ENCODE measurements at regions not wholly inside any gene's neighbourhood (a gene's known extent, or its start where the extent isn't known, plus 50 kb on each side); places are given as distances from the start of the nearest gene placed in this dataset.

- Mint-ChIP-seq H3K4me1 (peaks cover 14% of the 10 kb centered on the region), H3K4me3 (no peak overlapping the region), H3K36me3 (no peaks in the 10 kb centered on the region), H3K9me3 (no peaks in the 10 kb centered on the region), H3K27ac (no peak overlapping the region), H3K27me3 (ENCODE audit: insufficient read depth, low read depth) (no peaks in the 10 kb centered on the region)
- H3K4me1 ChIP-seq: peaks cover 5% of the 10 kb centered on the region
- no peak overlapping the region for H3K27ac ChIP-seq
- no peak overlapping the region for H3K9ac ChIP-seq
- no peaks in the 10 kb centered on the region for H3K27me3 ChIP-seq
- no peak for DNase-seq (ENCODE audit: low spot score)
- no peaks in the 10 kb centered on the region for H3K9me3 ChIP-seq (ENCODE audit: low read depth)
- no peaks in the 10 kb centered on the region for H3K79me2 ChIP-seq (ENCODE audit: low read depth)
- no peak overlapping the region for H3K4me3 ChIP-seq
- no peak overlapping the region for H3K4me2 ChIP-seq
- H4K20me1 ChIP-seq (ENCODE audit: low read depth): no peaks in the 10 kb centered on the region
- no peaks in the 10 kb centered on the region for H3K36me3 ChIP-seq
- no peak overlapping the region for H2AFZ ChIP-seq (replicated peaks)
- TF ChIP-seq, protein P1, sequence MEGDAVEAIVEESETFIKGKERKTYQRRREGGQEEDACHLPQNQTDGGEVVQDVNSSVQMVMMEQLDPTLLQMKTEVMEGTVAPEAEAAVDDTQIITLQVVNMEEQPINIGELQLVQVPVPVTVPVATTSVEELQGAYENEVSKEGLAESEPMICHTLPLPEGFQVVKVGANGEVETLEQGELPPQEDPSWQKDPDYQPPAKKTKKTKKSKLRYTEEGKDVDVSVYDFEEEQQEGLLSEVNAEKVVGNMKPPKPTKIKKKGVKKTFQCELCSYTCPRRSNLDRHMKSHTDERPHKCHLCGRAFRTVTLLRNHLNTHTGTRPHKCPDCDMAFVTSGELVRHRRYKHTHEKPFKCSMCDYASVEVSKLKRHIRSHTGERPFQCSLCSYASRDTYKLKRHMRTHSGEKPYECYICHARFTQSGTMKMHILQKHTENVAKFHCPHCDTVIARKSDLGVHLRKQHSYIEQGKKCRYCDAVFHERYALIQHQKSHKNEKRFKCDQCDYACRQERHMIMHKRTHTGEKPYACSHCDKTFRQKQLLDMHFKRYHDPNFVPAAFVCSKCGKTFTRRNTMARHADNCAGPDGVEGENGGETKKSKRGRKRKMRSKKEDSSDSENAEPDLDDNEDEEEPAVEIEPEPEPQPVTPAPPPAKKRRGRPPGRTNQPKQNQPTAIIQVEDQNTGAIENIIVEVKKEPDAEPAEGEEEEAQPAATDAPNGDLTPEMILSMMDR (IDR thresholded peaks at IDR 0.05): no peak
- TF ChIP-seq EZH2phosphoT487 (IDR thresholded peaks at IDR 0.05): no peak
- no peaks in the 10 kb centered on the region for H3F3A ChIP-seq (ENCODE audit: low read depth)
Measured at GRCh38 chr20:10949930-10950783, 276.4 kb upstream of the JAG1 start.

DNA sequence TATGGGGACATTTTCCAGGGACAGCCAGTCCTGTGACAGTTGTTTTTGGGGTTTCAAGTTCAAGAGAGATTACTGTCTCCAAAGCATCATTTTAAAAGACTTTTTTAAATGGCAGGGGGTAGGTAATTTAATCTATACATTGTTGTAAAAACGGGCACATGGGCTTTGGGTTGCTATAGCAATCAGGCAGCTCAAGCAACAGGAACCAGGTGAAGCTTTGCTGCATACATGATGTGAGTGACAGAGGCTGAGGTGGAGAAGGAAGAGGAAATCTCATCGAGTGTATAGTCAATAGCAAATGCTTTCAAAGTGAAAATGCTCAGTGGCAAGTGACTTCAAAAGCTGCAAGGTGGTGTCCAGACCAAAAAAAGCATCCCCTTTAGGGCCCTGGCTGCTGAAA lies 277.4 kb upstream of the JAG1 start:
- Histone ChIP-seq H3K9ac (no peak overlapping the region), H3K4me2 (no peak overlapping the region), H3K36me3 (no peaks in the 10 kb centered on the region), H3K27me3 (no peaks in the 10 kb centered on the region), H3K4me3 (no peak overlapping the region), H3K27ac (no peak overlapping the region), H3F3A (ENCODE audit: low read depth) (no peaks in the 10 kb centered on the region), H3K9me3 (ENCODE audit: low read depth) (no peaks in the 10 kb centered on the region), H3K79me2 (ENCODE audit: low read depth) (no peaks in the 10 kb centered on the region), H4K20me1 (ENCODE audit: low read depth) (no peaks in the 10 kb centered on the region), H2AFZ (replicated peaks) (no peak overlapping the region), H3K4me1 (peaks cover 5% of the 10 kb centered on the region)
- Mint-ChIP-seq H3K4me3 (no peak overlapping the region), H3K27ac (no peak overlapping the region), H3K36me3 (no peaks in the 10 kb centered on the region), H3K9me3 (no peaks in the 10 kb centered on the region), H3K4me1 (peaks cover 14% of the 10 kb centered on the region), H3K27me3 (ENCODE audit: insufficient read depth, low read depth) (no peaks in the 10 kb centered on the region)
- DNase-seq (ENCODE audit: low spot score): no peak
- TF ChIP-seq EZH2 (IDR thresholded peaks at IDR 0.05) (no peak), EZH2phosphoT487 (IDR thresholded peaks at IDR 0.05) (no peak)
- TF ChIP-seq, protein P1 (IDR thresholded peaks at IDR 0.05): no peak

GRCh38 chr20:10951904-10952303 lies 278.1 kb upstream of the JAG1 start:
- peaks cover 14% of the 10 kb centered on the region for H3K4me1 Mint-ChIP-seq
- H3K9me3 Mint-ChIP-seq: peaks cover 2% of the 10 kb centered on the region

More at GRCh38 chr20:10951904-10952303, 278.1 kb upstream of the JAG1 start:
- Histone ChIP-seq H2AFZ (replicated peaks) (no peak overlapping the region), H3K36me3 (no peaks in the 10 kb centered on the region), H4K20me1 (ENCODE audit: low read depth) (no peaks in the 10 kb centered on the region), H3K4me3 (no peak overlapping the region), H3K4me1 (peaks cover 5% of the 10 kb centered on the region), H3K27me3 (no peaks in the 10 kb centered on the region), H3K9ac (no peak overlapping the region), H3K27ac (no peak overlapping the region), H3K4me2 (no peak overlapping the region), H3K9me3 (ENCODE audit: low read depth) (no peaks in the 10 kb centered on the region), H3K79me2 (ENCODE audit: low read depth) (no peaks in the 10 kb centered on the region), H3F3A (ENCODE audit: low read depth) (no peaks in the 10 kb centered on the region)
- H3K4me3 Mint-ChIP-seq: no peak overlapping the region
- no peak for TF ChIP-seq EZH2phosphoT487 (IDR thresholded peaks at IDR 0.05)
- no peak for TF ChIP-seq EZH2 (IDR thresholded peaks at IDR 0.05)
- TF ChIP-seq, protein P1 (IDR thresholded peaks at IDR 0.05): no peak
- no peak for DNase-seq (ENCODE audit: low spot score)
- H3K27me3 Mint-ChIP-seq (ENCODE audit: insufficient read depth, low read depth): no peaks in the 10 kb centered on the region
- H3K27ac Mint-ChIP-seq: no peak overlapping the region
- no peaks in the 10 kb centered on the region for H3K36me3 Mint-ChIP-seq
